ENCODE measurements at regions not wholly inside any gene's neighbourhood (a gene's known extent, or its start where the extent isn't known, plus 50 kb on each side); places are given as distances from the start of the nearest gene placed in this dataset.

DNA sequence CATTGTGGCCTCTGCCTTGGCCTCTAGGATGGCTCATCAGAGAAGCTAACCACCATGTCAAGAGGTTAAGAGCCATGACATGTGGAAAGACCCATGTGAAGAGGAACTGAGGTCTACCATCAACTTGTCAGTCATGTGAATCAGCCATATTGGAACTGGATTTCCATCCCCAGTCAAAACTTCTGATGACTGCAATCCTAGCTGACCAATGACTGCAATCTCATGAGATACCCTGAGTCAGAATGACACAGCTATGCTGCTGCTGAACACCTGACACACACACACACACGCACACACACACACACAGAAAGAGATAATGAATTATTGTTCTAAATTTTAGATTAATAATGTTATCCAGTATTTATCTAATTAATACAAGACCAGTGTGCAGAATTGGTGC lies 337.5 kb upstream of the LMCD1 start:
- Histone ChIP-seq H3K79me2 (replicated peaks; ENCODE audit: insufficient read depth, low read length) (no peaks in the 10 kb centered on the region), H3K4me2 (ENCODE audit: low read length) (no peak overlapping the region), H3K27me3 (ENCODE audit: insufficient read depth, low read depth, low read length) (no peaks in the 10 kb centered on the region), H3K27ac (ENCODE audit: low read length) (no peak overlapping the region), H3K9ac (ENCODE audit: low read length) (no peak overlapping the region), H3K36me3 (ENCODE audit: insufficient read depth, low read length) (no peaks in the 10 kb centered on the region), H2AFZ (ENCODE audit: low read depth, low read length) (no peak overlapping the region), H3K4me3 (ENCODE audit: low read length) (no peak overlapping the region), H4K20me1 (ENCODE audit: insufficient read depth) (no peaks in the 10 kb centered on the region), H3K9me3 (ENCODE audit: low read length) (no peaks in the 10 kb centered on the region), H3K9me2 (ENCODE audit: insufficient read depth, low read length) (no peaks in the 10 kb centered on the region), H3F3A (ENCODE audit: insufficient read depth, low read length, poor library complexity, severe bottlenecking) (no peaks in the 10 kb centered on the region)
- no peak for TF ChIP-seq POLR2AphosphoS5 (IDR thresholded peaks at IDR 0.05)
- TF ChIP-seq, protein P1, sequence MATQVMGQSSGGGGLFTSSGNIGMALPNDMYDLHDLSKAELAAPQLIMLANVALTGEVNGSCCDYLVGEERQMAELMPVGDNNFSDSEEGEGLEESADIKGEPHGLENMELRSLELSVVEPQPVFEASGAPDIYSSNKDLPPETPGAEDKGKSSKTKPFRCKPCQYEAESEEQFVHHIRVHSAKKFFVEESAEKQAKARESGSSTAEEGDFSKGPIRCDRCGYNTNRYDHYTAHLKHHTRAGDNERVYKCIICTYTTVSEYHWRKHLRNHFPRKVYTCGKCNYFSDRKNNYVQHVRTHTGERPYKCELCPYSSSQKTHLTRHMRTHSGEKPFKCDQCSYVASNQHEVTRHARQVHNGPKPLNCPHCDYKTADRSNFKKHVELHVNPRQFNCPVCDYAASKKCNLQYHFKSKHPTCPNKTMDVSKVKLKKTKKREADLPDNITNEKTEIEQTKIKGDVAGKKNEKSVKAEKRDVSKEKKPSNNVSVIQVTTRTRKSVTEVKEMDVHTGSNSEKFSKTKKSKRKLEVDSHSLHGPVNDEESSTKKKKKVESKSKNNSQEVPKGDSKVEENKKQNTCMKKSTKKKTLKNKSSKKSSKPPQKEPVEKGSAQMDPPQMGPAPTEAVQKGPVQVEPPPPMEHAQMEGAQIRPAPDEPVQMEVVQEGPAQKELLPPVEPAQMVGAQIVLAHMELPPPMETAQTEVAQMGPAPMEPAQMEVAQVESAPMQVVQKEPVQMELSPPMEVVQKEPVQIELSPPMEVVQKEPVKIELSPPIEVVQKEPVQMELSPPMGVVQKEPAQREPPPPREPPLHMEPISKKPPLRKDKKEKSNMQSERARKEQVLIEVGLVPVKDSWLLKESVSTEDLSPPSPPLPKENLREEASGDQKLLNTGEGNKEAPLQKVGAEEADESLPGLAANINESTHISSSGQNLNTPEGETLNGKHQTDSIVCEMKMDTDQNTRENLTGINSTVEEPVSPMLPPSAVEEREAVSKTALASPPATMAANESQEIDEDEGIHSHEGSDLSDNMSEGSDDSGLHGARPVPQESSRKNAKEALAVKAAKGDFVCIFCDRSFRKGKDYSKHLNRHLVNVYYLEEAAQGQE (IDR thresholded peaks at IDR 0.05; ENCODE audit: borderline replicate concordance), result no peak
- no peak for TF ChIP-seq MXI1 (conservative IDR thresholded peaks at IDR 0.05; ENCODE audit: poor library complexity, severe bottlenecking)
- TF ChIP-seq SMC3 (conservative IDR thresholded peaks at IDR 0.05; ENCODE audit: poor library complexity), result no peak
- TF ChIP-seq, protein P2, sequence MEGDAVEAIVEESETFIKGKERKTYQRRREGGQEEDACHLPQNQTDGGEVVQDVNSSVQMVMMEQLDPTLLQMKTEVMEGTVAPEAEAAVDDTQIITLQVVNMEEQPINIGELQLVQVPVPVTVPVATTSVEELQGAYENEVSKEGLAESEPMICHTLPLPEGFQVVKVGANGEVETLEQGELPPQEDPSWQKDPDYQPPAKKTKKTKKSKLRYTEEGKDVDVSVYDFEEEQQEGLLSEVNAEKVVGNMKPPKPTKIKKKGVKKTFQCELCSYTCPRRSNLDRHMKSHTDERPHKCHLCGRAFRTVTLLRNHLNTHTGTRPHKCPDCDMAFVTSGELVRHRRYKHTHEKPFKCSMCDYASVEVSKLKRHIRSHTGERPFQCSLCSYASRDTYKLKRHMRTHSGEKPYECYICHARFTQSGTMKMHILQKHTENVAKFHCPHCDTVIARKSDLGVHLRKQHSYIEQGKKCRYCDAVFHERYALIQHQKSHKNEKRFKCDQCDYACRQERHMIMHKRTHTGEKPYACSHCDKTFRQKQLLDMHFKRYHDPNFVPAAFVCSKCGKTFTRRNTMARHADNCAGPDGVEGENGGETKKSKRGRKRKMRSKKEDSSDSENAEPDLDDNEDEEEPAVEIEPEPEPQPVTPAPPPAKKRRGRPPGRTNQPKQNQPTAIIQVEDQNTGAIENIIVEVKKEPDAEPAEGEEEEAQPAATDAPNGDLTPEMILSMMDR (IDR thresholded peaks at IDR 0.05; ENCODE audit: poor library complexity, severe bottlenecking), result no peak
- no peak for TF ChIP-seq EZH2 (IDR thresholded peaks at IDR 0.05; ENCODE audit: borderline replicate concordance, insufficient read depth, low read length, poor library complexity, severe bottlenecking)
- no peak for TF ChIP-seq RAD21 (conservative IDR thresholded peaks at IDR 0.05)

DNA sequence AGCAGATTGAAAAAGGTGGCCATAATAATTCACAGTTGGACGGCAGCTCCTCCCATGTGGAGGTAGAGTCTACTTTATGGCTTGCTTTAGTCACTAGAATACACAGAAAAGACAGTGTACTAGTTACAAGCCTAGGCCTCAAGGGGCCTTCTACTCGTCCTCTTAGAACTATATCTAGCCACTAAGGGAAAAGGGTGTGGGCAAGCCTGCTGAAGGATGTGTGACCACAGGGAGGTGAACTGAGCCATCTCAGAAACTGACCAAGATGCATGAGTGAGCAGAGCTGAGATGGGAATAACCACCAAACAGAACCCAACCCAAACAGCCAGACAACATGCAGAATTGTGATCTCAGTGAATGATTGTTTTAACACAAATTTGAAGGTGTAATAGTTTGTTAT lies 335.6 kb upstream of the LMCD1 start:
- H3K9me2 ChIP-seq (ENCODE audit: insufficient read depth, low read length), result no peaks in the 10 kb centered on the region
- H3K4me2 ChIP-seq (ENCODE audit: low read length), result no peak overlapping the region
- TF ChIP-seq MXI1 (conservative IDR thresholded peaks at IDR 0.05; ENCODE audit: poor library complexity, severe bottlenecking), result no peak
- TF ChIP-seq EZH2 (IDR thresholded peaks at IDR 0.05; ENCODE audit: borderline replicate concordance, insufficient read depth, low read length, poor library complexity, severe bottlenecking), result no peak
- no peak for TF ChIP-seq RAD21 (conservative IDR thresholded peaks at IDR 0.05)
- TF ChIP-seq, protein P2 (IDR thresholded peaks at IDR 0.05; ENCODE audit: poor library complexity, severe bottlenecking), result no peak
- TF ChIP-seq EP300 (conservative IDR thresholded peaks at IDR 0.05; ENCODE audit: poor library complexity, severe bottlenecking), result no peak
- H3K9me3 ChIP-seq (ENCODE audit: low read length), result no peaks in the 10 kb centered on the region
- no peaks in the 10 kb centered on the region for H3F3A ChIP-seq (ENCODE audit: insufficient read depth, low read length, poor library complexity, severe bottlenecking)
- H3K9ac ChIP-seq (ENCODE audit: low read length), result no peak overlapping the region
- no peaks in the 10 kb centered on the region for H4K20me1 ChIP-seq (ENCODE audit: insufficient read depth)
- H3K27me3 ChIP-seq (ENCODE audit: insufficient read depth, low read depth, low read length), result no peaks in the 10 kb centered on the region
- no peak overlapping the region for H3K27ac ChIP-seq (ENCODE audit: low read length)
- no peaks in the 10 kb centered on the region for H3K79me2 ChIP-seq (replicated peaks; ENCODE audit: insufficient read depth, low read length)
- H3K4me3 ChIP-seq (ENCODE audit: low read length), result no peak overlapping the region
- no peak overlapping the region for H2AFZ ChIP-seq (ENCODE audit: low read depth, low read length)
- no peaks in the 10 kb centered on the region for H3K36me3 ChIP-seq (ENCODE audit: insufficient read depth, low read length)
